T-helper 2 cell treated with Interferon-gamma antibody and Interleukin-4, amounts not matched to agents 100 ng/mL and 5 ng/mL, for 36 hours (primary cell): ENCODE measurements at regions not wholly inside any gene's neighbourhood (a gene's known extent, or its start where the extent isn't known, plus 50 kb on each side); places are given as distances from the start of the nearest gene placed in this dataset.
"Not testable (repeated sequence)": the region's sequence is repeated elsewhere in the genome, so short reads cannot be mapped to it uniquely, and the experiment has no call there.

Experiments
- intact Hi-C: fragments of 100-400 bp; cut with micrococcal nuclease; formaldehyde crosslinking; loops from one replicate; pipeline ENCODE4 v1.15.1; 2023

DNA sequence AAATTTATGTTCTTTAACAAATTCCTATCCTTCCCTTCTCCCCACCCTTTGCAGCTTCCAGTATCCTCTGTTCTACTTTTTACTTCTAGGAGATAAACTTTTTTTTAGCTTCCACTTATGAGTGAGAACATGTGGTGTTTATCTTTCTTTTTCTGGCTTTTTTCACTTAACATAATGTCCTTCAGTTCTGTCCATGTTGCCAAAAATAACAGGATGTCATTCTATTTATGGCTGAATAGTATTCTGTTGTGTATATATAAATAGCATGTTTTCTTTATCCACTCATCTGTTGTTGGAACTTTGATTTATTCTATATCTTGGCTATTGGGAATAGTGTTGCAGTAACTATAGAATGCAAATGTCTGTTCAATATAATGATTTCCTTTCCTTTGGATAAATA, 1191.2 kb downstream of the CNTNAP5 start:
- intact Hi-C loops = no loop called here

DNA sequence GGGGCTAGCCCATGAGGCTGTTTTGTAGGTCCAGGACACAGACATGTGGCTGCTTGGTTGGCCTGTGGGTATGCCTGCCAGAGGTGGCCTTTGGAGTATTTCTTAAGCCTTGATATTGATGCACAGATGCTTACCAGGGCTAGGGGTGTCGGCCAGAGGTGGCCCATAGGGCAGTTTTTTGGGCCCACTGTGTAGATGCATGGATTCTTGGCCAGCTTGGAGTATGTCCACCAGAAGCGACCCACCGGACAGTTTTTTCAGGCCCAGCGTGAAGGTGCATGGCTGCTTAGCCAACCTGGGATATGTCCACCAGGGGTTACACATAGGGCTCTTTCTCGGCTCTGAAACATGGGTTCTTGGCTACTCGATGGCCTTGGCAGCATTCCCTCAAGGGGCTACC, 1199.1 kb downstream of the CNTNAP5 start:
- intact Hi-C loops = no loop called here

GRCh38 chr2:125224830-125225229, 1199.7 kb downstream of the CNTNAP5 start:
- intact Hi-C loops = no loop called here

DNA sequence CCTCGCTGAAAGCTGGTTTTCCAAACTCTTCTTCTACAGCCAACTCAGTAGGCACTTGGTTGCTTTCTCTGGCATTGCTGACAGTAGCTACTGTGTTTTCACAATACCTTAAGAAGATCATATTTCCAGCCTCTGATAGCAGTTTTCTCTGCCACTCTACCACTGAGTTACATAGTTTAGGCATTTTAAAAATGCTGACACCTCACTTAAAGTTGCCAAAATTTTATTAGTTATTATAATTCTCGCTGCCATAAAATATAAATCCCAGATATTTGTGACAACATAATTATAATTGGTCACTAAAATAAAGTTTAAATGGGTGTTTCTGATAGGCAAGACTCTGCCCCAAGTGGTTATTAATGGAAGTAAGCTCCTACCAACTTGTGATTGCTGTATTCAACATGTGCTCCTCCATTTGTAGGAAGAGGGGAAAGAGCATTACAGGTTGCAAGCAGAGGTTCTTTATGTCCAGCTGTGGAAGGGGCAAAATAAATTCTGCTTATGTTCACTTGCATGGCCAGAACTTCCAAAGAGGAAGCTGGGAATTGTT, 1202.8 kb downstream of the CNTNAP5 start:
- intact Hi-C loops = no loop called here

DNA sequence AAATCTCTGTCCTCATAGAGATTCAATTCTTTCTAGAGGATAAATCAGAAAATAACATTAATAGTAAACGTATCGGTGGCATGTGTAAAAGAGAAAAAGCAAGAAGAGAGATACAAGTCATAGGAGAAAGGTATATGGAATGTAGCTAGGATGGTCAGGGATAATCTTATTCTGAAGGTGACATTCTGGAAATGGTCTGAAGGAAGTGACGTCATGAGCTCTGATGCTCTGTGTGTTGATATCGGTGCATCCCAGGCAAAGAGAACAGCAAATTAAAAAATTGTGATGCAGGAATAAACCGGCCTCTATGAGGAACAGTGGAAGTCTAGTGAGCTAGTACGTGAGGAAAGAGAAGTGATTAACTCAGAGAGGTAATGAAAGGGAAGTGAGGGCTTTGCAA, 1215.8 kb downstream of the CNTNAP5 start:
- intact Hi-C loops = no loop called here

DNA sequence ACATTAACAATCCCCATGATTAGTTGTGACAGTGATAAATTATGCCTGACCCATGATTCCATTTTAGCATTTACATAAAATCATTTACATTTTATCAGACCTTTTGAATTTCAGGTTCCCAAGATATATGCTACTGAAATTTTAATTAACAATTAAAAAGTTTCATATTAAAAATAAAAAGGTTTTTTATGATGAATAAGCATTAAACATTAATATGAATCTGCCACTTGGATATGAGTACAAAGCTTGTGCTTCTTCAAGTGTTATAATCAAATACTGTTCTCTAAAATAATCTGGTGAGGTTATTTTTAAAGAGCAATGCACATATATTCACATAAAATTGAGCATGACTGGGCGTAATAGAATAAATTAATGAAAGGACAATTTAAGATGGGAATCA, 1218.0 kb downstream of the CNTNAP5 start:
- intact Hi-C loops = no loop called here

GRCh38 chr2:125254010-125254409, 1228.9 kb downstream of the CNTNAP5 start:
- intact Hi-C loops = no loop called here

GRCh38 chr2:125259451-125259850, 1234.4 kb downstream of the CNTNAP5 start:
- intact Hi-C loops = no loop called here

DNA sequence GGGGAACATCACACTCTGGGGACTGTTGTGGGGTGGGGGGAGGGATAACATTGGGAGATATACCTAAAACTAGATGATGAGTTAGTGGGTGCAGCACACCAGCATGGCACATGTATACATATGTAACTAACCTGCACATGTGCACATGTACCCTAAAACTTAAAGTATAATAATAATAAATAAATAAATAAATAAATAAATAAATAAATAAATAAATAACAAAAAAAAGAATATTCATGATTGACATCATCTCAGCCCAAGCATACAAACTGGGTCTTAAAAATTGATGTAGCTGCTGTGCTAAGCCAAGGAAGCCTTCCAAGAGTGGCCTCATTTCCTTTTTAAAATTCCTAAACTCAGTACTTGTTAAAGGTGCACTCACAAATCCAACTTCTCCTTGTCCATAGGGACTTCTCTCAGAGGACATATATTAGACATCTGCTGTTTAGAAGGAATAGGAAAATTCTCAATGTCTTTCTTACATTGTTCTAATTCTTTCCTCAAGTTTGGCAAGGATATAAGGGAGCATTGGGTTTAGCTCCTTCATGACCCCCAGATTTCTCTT, 1235.4 kb downstream of the CNTNAP5 start:
- intact Hi-C loops = not testable (repeated sequence)

GRCh38 chr2:125264453-125264852, 1239.4 kb downstream of the CNTNAP5 start:
- intact Hi-C loops = no loop called here

GRCh38 chr2:125267683-125268082, 1242.6 kb downstream of the CNTNAP5 start:
- intact Hi-C loops = no loop called here

GRCh38 chr2:125272651-125273050, 1247.6 kb downstream of the CNTNAP5 start:
- intact Hi-C loops = no loop called here

DNA sequence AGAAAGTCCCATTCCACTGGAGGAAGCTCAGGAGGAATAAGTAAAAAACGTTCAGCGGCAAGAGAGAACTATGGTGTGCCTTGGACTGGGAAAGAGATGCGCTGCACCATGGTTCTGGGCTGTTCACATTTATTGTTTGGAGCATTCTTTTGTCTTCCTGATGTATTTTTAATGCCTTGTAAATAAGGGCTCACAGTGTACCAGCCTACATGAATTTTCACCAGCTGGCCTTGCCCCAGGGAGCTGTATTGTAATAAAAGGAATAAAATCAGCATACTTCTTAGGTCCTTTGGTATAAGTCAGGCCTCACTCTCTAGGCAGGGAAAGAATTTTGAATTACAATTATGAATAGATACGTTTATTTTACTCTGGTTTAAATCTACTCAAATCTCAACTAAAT, 1249.6 kb downstream of the CNTNAP5 start:
- intact Hi-C loops = no loop called here

GRCh38 chr2:125280265-125280664, 1255.2 kb downstream of the CNTNAP5 start:
- intact Hi-C loops = no loop called here

- intact Hi-C loops = no loop called here
These were observed 1256.2 kb downstream of the CNTNAP5 start for GRCh38 chr2:125281242-125281641.

DNA sequence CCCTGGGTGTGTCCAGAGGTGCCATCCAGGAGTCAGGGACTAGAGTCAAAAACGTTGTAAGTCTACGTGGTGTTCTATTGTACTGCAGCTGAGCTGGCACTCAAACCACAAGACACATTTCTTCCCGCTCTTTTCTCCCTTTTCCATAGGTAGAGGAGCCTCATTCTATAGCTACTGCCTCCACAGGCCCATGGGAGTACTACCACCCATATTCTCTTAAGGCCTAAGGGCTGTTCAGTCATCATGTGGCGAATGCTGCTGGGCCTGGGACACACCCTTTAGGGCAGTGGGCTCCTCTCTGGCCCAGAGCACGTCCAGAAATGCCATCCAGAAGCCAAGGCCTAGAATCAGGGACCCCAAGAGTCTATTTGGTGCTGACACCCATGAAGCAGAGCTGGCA, 1271.7 kb downstream of the CNTNAP5 start:
- intact Hi-C loops = no loop called here

GRCh38 chr2:125310657-125311364, 1285.7 kb downstream of the CNTNAP5 start:
- intact Hi-C loops = no loop called here

GRCh38 chr2:125312342-125312741, 1287.3 kb downstream of the CNTNAP5 start:
- intact Hi-C loops = no loop called here

DNA sequence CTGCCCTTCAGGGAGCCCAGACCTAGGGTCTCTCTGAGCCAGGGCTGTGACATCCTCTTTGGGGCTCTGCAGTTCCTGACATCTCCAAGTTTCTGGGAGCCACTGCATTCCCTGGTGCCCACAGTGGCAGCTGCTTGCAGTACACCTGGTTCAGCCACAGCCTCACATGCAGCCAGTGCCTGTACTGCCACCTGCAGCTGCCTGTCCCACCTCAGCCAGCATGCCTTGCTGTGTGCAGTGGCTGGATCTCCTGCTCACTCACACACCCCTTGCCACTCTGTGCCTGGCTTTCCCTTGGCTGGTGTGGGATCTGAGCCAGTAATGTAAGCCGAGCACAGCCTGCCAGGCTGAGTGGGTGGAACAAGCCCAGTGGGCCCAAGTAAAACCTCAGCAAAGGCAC, 1288.7 kb downstream of the CNTNAP5 start:
- intact Hi-C loops = no loop called here

- intact Hi-C loops = no loop called here
These were observed 1293.7 kb downstream of the CNTNAP5 start for GRCh38 chr2:125318740-125319139.

DNA sequence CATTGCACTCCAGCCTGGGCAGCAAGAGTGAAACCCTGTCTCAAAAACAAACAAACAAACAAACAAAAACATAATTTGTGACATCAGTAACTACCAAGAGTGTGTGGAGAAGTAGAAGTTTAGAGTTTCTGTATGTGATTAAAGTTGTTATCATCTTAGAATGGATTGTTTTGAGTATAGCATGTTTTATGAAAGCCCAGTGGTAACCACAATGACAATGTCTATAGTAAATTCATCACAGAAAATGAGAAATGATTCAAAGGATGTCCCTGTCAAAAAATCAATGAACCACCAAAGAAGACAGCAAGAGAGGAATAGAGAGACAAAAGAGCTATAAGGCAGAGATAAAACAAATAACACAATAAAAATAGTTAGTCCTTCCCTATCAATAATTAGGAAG, 1299.2 kb downstream of the CNTNAP5 start:
- intact Hi-C loops = no loop called here

DNA sequence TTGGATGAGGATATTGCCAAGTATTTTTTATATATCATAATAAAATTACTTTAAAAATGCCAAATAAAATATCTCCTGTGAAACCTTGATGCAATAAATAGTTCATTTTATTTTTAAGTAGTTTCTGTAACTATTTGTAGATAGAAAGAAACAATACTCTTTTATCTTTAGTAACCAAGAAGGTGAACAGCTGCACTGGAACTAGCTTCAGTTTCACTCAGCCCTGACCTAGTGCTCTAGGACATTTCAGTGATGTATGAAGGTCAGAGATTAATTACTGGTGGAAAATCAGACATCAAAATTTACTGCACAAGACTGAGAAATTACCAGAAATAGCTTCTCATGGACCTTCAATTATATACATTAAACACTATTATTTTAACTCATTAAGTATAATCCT, 1305.0 kb downstream of the CNTNAP5 start:
- intact Hi-C loops = no loop called here

DNA sequence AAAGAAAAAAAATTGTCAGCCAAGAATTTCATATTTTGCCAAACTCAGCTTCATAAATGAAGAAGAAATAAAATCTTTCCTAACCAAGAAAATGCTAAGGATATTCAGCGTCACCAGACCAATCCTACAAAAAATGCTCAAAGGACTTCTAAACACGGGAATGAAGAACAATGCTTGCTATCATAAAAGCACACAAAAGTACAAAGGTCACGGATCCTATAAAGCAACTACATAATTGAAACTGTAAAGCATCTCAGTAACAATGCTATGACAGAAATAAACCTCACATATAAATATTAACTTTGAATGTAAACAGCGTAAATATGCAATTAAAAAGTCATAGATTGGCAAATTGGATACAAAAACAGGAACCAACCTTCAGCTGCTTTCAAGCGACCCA, 1314.6 kb upstream of the GYPC start:
- intact Hi-C loops = no loop called here
